Ascending aorta (tissue), 2 donors: ENCODE measurements at regions not wholly inside any gene's neighbourhood (a gene's known extent, or its start where the extent isn't known, plus 50 kb on each side); places are given as distances from the start of the nearest gene placed in this dataset.
A peak's percentile ranks its signal among the peaks of the same experiment; 100 is the strongest.
"Not testable (repeated sequence)": the region's sequence is repeated elsewhere in the genome, so short reads cannot be mapped to it uniquely, and the experiment has no call there.

Experiments used
- DNase-seq, 2 donors: peaks; one replicate each; pipeline ENCODE4 v3.0.0-alpha.2; 2019; ENCODE audit warnings: low spot score in 2 of 2
- H3K27ac ChIP-seq, 2 donors: fragments of 200-600 bp; sonication (generic); one replicate each; pipeline ENCODE4 v1.5.1; 2016 to 2017; ENCODE audit warnings: mild to moderate bottlenecking in 1 of 2
- H3K27me3 ChIP-seq: fragments of 200-600 bp; sonication (generic); one replicate; pipeline ENCODE4 v1.5.1; 2017
- H3K36me3 ChIP-seq, 2 donors: fragments of 200-600 bp; sonication (generic); one replicate each; pipeline ENCODE4 v1.5.1; 2016
- H3K4me1 ChIP-seq, 2 donors: fragments of 200-600 bp; sonication (generic); one replicate each; pipeline ENCODE4 v1.5.1; 2016 to 2017; ENCODE audit warnings: mild to moderate bottlenecking in 1 of 2
- H3K4me3 ChIP-seq, 2 donors: fragments of 200-600 bp; sonication (generic); one replicate each; pipeline ENCODE4 v1.5.1; 2016 to 2017; ENCODE audit warnings: mild to moderate bottlenecking in 1 of 2
- H3K9me3 ChIP-seq, 2 donors: fragments of 200-600 bp; sonication (generic); one replicate each; pipeline ENCODE4 v1.5.1; 2016
- intact Hi-C: fragments of 100-400 bp; cut with DNase I; formaldehyde crosslinking; loops from one replicate; pipeline ENCODE4 v1.15.1; 2023
- TF ChIP-seq, protein P1 (sequence below), 3 experiments: fragments of 200-600 bp in 2 of 3; fragments of 450-650 bp in 1 of 3; sonication (generic) in 2 of 3; IDR thresholded peaks; one replicate each; pipeline ENCODE4 v1.5.1; 2016 to 2019; ENCODE audit warnings: antibody characterized with exemption in 3 of 3, mild to moderate bottlenecking in 1 of 3, moderate library complexity in 1 of 3

DNA sequence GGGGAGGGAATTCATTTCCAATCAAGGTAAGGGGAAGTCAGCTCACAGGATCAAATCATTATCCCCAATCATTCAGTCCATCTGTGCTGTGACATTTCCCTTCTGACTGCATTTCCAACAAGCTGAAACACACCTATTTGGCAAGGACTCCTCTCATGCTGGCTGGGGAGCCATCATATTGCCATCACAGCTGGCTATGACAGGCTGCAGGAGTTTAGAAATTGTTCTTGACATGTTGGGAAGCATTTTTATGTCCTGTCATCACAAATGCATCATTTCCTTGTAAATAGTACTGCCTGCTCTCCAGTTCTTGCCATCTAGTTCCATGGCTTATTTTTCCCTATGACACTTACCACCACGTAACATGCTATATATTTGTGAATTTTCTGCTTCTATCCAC, 113.9 kb upstream of the TMEM170B start:
- Histone ChIP-seq H3K9me3 (no peaks in the 10 kb centered on the region), H3K36me3 (no peaks in the 10 kb centered on the region), H3K27me3 (no peaks in the 10 kb centered on the region), H3K4me1 (peaks cover 15 to 31% of the 10 kb centered on the region in 2 donors), H3K4me3 (no peak overlapping the region), H3K27ac (no peak overlapping the region)
- no peak for DNase-seq
- intact Hi-C loops, result no loop called here
- TF ChIP-seq, protein P1, sequence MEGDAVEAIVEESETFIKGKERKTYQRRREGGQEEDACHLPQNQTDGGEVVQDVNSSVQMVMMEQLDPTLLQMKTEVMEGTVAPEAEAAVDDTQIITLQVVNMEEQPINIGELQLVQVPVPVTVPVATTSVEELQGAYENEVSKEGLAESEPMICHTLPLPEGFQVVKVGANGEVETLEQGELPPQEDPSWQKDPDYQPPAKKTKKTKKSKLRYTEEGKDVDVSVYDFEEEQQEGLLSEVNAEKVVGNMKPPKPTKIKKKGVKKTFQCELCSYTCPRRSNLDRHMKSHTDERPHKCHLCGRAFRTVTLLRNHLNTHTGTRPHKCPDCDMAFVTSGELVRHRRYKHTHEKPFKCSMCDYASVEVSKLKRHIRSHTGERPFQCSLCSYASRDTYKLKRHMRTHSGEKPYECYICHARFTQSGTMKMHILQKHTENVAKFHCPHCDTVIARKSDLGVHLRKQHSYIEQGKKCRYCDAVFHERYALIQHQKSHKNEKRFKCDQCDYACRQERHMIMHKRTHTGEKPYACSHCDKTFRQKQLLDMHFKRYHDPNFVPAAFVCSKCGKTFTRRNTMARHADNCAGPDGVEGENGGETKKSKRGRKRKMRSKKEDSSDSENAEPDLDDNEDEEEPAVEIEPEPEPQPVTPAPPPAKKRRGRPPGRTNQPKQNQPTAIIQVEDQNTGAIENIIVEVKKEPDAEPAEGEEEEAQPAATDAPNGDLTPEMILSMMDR (IDR thresholded peaks at IDR 0.05), result no peak

DNA sequence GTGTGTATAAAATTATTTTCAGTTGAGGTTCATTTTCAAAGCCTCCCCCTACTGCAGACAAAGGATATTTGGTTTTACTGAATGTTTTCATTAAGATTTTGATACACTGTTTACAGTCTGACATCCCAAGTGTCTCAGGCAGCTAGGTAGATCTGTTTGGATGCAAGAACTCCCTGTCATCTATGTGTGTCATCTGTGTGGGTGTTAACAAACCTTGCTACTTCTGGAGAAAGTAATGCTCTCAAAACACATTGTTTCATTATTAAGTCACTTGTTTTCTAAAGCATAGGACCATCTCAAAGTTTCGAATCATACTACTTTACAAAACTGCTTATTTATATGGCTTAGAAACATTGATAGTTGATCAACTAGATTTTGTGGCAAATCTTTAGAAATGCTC, 114.5 kb upstream of the TMEM170B start:
- intact Hi-C loops, result no loop called here
- TF ChIP-seq, protein P1 (IDR thresholded peaks at IDR 0.05), result no peak

DNA sequence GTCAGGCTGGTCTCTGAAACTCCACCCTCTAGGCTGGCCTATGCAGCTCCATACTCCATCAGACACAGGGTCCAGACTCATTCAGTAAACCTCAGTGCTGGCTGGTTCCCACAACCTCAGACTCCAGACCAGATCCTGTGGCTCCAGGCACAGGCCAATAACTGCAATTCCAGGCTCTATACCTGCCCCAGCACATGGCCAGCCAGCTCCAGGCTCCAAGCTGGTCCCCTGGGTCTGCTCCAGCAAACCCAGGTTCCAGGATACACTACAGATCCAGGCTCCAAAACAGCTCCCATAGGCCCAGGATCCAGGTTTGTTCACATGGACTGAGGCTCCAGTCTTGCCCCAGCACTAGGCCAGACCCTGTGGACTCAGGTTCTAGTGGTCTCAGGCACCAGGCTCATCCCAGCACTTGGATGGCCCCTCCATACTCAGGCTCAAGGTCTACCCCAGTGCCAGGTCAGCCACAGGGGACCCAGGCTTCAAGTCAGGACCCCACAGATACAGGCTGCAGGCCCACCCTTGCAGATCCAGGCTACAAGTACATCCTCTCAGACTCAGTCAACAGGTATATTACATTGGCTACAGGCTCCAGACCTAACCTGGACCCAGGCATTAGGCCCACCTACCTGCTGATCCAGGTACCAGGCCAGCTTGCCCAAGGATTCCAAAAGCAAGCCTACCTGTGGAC, 117.6 kb upstream of the TMEM170B start:
- TF ChIP-seq, protein P1 (IDR thresholded peaks at IDR 0.05), result no peak

More for the DNA sequence above, 114.5 kb upstream of the TMEM170B start:
- H3K4me3 ChIP-seq, result no peak overlapping the region
- no peak for DNase-seq
- H3K27ac ChIP-seq, result no peak overlapping the region
- H3K36me3 ChIP-seq, result no peaks in the 10 kb centered on the region
- H3K27me3 ChIP-seq, result no peaks in the 10 kb centered on the region
- peaks cover 12 to 26% of the 10 kb centered on the region in 2 donors for H3K4me1 ChIP-seq
- H3K9me3 ChIP-seq, result no peaks in the 10 kb centered on the region

DNA sequence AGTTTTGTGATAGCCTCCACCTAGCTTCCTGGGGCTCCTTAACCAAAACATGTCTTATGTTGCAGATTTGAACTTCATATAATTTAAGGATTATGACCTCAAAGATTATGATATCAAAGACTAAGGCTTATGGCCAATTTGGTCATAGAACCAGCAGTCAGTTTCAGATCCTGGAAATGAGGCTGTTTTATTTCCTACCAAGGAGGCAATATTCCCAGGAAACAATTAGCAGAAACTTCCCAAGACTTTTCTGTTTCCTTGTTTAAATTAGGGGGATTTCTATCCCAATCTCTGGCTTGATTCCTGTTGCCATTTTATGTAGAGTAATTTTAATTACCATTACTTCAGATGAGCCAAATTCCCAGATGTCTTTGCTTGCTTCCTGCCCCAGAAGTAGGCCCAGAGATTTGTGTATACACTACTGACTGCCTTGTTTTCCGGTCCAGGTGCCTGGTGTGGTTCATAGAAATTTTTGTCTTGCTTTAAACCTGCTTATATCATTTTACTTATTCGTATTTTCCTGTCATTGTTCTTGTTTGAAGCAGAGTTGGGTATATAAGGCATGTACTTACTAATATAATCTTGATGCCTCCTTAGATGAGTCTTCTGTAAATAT, 119.2 kb upstream of the TMEM170B start:
- no peak for DNase-seq
- peaks cover 0 to 5% of the 10 kb centered on the region in 2 donors for H3K4me1 ChIP-seq
- intact Hi-C loops, result no loop called here
- TF ChIP-seq, protein P1 (IDR thresholded peaks at IDR 0.05), result no peak
- H3K9me3 ChIP-seq, result no peaks in the 10 kb centered on the region
- H3K27ac ChIP-seq, result peak overlapping the region in 1 of 2 donors; percentile 8
- no peaks in the 10 kb centered on the region for H3K27me3 ChIP-seq
- H3K36me3 ChIP-seq, result no peaks in the 10 kb centered on the region
- H3K4me3 ChIP-seq, result no peak overlapping the region

More for the DNA sequence above, 117.6 kb upstream of the TMEM170B start:
- Histone ChIP-seq H3K4me1 (peaks cover 0 to 5% of the 10 kb centered on the region in 2 donors), H3K36me3 (no peaks in the 10 kb centered on the region), H3K9me3 (no peaks in the 10 kb centered on the region), H3K27me3 (no peaks in the 10 kb centered on the region), H3K4me3 (no peak overlapping the region), H3K27ac (no peak overlapping the region)
- intact Hi-C loops, result no loop called here
- no peak for DNase-seq

DNA sequence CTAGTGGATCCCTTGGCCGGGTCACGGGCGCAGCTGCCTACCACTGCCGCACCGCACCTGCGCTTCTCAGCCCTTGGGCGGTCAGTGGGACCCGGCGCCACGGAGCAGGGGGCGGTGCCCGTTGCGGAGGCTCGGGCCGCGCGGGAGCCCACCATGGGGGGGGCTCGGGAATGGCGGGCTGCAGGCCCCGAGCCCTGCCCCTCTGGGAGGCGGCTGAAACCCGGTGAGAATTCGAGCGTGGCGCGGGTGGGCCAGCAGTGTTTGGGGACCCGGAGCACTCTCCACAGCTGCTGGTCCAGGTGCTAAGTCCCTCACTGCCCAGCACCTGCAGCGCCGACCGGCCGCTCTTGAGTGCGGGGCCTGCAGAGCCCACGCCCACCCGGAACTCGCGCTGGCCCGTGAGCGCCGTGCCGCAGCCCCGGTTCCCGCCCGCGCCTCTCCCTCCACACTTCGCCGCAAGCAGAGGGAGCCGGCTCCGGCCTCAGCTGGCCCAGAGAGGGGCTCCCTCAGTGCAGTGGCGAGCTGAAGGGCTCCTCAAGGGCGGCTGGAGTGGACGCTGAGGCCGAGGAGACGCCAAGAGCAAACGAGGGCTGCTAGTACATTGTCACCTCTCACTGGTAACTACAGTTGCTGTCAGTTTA, 120.5 kb upstream of the TMEM170B start:
- intact Hi-C loops, result no loop called here
- Histone ChIP-seq H3K27ac (no peak overlapping the region), H3K27me3 (no peaks in the 10 kb centered on the region), H3K4me1 (peaks cover 5 to 13% of the 10 kb centered on the region in 2 donors), H3K4me3 (no peak overlapping the region), H3K9me3 (no peaks in the 10 kb centered on the region), H3K36me3 (no peaks in the 10 kb centered on the region)
- DNase-seq, result no peak
- TF ChIP-seq, protein P1 (IDR thresholded peaks at IDR 0.05), result no peak

DNA sequence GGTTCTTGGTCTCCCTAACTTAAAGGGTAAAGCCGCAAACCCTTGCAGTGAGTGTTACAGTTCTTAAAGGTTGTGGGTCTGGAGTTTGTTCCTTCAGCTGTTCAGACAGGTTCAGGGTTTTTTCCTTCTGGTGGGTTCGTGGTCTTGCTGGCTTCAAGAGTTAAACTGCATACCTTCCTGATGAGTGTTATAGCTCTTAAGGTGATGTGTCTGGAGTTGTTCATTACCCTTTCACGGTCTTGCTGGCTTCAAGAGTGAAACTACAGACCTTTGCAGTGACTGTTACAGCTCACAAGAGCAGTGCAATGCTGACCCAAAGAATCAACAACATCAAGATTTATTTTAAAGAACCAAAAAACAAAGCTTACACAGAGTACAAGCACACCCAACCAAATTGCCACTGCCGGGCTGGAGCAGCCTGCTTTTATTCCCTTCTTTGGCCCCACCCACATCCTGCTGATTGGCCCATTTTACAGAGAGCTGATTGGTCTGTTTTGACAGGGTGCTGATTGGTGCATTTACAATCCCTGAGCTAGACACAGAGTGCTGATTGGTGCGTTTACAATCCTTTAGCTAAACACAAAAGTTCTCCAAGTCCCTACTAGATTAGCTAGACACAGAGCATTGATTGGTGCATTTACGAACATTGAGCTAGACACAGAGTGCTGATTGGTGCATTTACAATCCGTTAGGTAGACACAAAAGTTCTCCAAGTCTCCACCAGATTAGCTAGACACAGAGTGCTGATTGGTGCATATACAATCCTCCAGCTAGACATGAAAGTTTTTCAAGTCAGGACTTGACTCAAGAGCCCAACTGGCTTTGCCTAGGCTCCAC, 121.2 kb upstream of the TMEM170B start:
- DNase-seq, H3K27me3 ChIP-seq, intact Hi-C loops, H3K36me3 ChIP-seq, H3K4me3 ChIP-seq, H3K9me3 ChIP-seq, H3K27ac ChIP-seq: not testable (repeated sequence)
- H3K4me1 ChIP-seq, result peaks cover 7 to 13% of the 10 kb centered on the region in 2 donors
